ENCODE measurements at regions not wholly inside any gene's neighbourhood (a gene's known extent, or its start where the extent isn't known, plus 50 kb on each side); places are given as distances from the start of the nearest gene placed in this dataset.
"Not testable (repeated sequence)": the region's sequence is repeated elsewhere in the genome, so short reads cannot be mapped to it uniquely, and the experiment has no call there.

DNA sequence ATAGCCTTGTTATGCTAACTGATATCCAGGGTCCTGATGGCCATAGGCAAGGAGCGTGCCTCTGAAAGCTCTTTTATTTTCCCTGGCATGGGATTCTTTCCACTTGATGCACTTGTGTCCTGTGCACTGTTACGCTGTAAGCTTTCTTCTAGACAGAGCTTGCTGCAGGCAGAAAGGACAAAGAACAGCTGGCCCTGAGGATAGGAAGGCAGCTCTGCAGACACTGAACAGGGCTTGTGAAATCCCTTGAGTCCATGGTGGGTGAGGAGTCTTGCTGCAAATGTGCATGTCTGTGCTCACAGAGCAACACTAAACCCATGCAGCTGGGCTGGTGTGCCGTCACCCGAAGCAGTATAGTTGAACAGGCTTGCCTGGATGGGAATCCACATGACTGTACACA is 126.6 kb downstream of the AKAP11 start:
- no peak for DNase-seq (ENCODE audit: low spot score)

DNA sequence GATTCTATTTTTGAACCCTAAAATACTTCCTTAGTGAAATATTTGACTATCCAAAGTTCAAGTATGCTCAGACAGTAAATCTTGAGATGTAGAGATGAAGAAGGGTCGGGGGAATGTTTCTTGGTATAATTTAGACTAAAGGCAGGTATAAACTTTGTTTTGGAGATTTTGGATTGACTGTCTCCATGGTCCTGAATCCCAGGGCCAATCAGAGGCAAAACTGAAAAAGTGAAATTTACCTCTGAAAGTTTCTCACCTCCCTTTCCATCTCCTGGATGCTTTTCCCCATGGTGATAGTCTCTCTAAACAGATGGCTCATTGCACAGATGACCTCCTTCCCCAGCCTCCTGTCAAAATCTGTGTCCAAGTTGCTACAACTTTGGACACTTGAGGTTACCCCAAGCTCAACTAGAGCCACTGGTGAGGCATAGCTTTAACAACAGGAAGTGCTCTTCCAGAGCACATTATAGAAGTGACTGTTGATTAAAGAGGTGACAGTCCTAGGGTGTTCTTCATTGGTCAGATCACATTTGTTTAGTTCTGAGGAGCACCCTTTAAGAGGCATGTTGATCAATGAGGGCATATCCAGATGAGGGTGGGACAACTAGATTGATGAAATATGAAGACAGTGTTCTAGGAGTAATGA is 128.4 kb downstream of the AKAP11 start:
- DNase-seq (ENCODE audit: low spot score) = no peak

DNA sequence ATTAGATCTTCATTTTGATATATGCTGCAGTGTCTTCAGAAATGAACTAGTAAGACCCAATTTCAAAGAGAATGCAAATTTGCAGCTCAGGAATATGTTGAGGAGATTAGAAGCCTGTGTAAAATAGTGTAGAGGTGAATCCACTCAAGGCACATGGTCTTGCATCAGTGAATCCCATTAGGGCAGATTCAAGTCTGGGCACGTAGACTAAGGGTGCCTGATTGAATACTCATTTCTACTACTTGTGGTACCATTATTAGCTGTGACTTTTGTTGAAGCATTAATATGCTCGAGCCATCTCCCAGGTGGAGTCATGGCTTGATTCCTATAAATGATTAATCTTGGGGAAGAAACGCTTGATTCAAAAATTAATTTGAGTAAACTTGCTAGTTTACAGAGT is 129.4 kb downstream of the AKAP11 start:
- no peak for DNase-seq (ENCODE audit: low spot score)

DNA sequence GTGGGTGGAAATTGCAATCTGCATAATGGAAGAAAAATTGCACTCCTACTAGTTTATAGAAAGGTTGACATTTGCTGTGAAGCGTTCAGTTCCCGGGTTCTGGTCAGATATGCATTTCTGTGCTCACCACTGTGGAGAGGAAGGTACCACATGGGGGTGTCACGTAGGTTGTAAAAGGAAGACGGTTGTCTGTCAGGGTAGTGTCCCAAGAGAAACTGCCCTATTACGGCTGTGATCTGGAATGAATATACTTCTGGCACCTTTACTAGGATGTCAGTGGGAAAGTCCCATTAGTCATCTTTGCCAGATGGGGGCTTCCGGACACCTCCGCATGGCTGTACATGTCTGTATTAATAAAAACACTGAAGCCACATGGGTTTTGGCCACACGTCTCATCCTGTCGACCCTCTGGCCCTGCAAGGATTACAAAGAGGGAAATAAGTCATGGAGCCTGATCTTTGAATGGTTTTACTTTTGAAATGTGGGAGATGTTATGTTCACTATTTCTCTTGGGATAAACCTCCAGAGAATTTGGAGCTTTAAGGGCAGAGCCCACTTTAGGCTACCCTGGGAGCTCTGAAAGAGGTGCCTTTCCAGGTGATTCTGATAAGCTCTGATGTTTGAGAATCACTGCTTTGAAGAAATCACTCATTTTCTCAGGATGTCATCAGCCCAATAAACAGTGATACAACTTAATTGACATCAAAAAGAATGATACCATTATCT is 133.9 kb downstream of the AKAP11 start:
- DNase-seq (ENCODE audit: low spot score) = peak; percentile 9

DNA sequence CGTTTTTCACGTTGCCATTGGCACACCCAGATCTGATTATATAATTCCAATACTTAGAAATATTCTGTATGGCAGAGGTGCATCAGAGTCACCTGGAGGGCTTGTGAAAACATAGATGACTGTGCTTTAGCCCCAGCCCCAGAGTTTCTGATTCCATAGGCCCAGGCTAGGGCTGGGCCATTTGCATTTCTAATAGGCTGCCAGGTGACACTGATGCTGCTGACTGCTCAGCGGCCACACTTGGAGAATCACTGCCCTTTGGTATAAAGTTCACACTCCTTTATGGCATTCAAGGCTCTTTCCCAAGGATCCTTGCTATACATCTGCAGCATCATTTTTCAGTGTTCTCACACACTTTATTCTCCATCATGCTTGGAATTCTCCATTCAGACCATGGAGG is 137.1 kb downstream of the AKAP11 start:
- no peak for DNase-seq (ENCODE audit: low spot score)

DNA sequence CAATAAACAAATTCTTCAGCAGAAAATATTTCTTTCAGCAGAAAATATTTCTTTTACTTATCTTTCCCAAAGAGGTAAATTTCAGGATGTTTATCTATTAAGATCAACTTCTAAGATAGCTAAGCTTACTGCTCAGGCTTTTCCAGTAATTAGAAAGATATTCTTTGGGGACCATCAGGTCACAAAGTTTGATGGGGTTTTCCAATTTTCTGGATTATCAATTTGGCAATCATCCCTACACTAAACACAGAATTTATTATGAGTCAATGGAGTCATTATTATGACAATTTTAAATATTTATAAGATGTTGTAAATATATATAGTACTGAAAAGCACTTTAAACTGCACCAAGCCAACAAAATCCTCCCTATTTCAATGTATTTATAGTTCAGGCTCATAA is 137.6 kb downstream of the AKAP11 start:
- DNase-seq (ENCODE audit: low spot score) = no peak

DNA sequence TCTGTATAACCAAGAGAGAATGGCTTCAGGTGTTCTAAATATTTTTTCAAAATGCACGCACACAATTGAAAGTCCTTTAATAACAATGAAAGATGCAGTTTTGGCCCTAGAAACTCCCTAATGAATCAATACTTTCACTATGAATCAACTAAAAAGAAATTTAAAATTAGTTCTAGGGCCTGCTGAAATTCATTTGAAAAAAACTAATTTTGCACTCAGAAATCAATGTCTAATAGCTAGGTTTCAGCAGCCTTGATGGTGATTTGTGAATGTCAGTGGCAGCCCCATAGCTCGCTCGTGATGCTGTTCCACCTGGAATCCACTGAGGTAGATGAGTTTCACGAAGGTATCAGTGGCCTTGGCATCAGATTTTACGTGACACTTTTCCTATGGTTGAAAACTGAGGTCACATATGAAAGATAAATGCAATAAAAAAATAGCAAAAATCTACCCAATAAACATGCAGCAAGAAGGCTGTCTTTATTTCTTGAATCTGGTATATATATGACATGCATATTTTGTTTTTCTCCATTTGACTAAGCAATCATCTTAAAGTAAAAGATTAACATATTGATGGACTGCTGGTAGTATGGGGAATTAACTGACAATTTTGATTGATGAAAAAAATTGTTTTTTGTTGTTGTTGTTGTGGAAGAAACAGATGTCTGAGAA is 141.0 kb downstream of the AKAP11 start:
- no peak for DNase-seq (ENCODE audit: low spot score)

DNA sequence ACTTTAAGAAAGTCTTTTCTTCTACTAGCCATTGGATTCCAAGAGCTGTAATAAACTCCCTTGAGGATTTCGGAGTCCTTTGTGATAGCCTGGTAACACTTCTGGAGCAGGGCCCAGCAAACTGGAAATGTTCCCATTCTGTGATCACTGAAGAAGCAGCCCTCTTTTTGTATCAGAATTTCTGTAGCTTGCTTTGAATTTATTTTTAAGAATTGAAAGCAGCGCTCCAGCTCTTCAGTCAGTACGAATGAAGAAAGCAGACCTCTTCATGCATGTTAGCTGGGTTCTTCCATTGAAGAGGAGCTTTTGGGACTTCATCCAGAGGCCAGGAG is 141.5 kb downstream of the AKAP11 start:
- no peak for DNase-seq (ENCODE audit: low spot score)

DNA sequence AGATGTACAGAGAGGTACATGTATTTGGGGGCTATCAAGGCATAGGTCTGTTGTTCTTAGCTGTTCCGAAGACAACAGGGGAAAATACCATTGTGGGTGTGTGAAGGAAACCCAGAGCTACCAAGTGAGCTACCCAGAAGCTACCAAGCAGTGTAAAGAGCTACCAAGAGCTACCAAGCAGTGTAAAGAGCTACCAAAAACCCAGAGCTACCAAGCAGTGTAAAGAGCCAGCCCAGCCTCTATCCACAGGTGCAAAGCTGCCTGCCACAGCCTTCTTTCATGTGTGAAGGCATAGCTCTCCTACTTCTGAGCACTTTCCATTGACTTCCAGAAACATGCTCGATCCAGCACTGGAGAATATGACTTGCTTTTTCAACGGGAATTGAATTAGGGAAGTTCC is 145.7 kb downstream of the AKAP11 start:
- DNase-seq (ENCODE audit: low spot score) = no peak

DNA sequence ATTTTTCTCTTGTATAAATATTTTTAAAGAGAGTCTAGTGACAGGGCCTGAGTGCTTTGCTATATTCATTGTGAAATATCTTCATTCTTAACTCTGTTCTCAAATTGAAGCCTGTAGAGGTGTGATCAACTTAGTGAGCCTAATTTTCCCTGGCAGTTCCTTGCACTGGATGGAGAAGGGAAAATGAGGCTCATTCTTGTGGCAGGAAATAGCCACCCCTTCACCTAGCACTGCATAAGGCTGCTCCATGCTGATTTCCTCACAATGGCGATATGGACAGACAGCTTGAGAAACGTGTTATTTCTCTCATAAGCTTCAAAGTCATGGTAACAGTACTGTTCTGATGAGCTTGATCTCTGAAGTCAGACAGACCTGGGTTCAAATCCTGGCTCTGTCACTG is 146.2 kb downstream of the AKAP11 start:
- DNase-seq (ENCODE audit: low spot score) = no peak

DNA sequence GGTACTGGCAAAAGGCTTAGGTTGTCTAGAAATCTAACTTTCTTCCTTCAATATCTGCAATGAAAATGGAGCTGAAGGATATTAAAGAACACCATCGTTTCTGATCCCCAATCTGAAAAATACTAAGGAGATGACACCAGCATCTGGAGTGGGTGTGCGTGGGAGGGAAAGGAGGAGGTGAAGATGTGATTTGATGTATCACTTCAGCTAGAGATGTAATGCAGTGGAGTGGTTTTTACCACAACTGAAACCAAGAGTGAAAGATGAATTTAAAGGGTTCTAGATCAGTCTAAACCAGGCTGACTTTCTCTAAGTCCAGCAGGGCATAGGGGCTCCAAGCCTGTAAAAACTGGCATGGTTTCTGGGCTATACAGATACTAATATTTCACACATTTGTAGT is 148.4 kb downstream of the AKAP11 start:
- DNase-seq (ENCODE audit: low spot score) = no peak

DNA sequence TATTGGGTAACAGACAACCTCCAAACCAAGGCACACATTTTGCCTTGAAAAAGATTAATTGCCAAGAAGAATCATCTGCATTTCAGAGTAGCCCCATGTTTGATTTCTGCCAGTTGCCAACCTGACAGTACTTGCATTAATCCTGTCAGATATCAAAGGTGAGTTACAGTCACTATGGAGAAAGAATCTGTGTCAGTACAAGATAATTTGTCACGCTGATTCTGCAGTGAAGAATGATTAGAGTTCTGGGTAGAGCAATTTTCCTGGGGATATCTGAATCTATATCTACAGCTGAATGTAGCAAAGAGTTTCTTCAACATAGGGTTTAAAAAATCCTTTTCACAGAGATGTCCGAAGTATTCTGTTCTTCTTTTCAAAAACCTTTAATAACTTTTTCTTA is 150.7 kb downstream of the AKAP11 start:
- no peak for DNase-seq (ENCODE audit: low spot score)

DNA sequence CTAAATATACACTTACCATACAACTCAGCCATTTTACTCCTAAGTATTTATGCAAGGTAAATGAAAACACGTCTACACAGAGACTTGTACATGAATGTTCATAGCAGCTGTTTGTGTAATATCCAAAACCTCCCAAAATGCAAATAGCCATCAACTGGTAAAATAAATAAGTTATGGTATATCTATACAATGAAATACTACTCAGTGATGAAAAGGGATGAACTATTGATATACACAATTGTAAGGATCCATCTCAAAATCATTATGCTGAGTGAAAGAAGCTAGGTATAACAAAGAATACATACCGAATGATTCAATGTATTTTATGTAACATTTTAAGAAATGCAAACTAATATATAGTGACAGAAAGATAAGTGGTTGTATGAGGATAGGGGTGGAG is 149.8 kb upstream of the TNFSF11 start:
- no peak for DNase-seq (ENCODE audit: low spot score)

DNA sequence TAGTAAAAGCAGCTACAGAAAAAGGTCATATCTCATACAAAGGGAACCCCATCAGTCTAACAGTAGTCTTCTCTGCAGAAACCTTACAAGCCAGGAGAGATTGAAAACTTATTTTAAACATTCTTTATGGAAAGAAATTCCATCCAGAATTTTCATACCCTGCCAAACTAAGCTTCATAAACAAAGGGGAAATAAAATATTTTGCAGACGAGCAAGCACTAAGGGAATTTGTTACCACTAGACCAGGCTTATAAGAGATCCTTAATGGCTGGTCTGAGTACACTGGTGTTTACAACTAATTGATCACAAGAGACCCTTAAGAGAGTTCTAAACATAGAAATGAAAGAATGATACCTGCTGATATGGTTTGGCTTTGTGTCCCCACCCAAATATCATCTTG is 128.6 kb upstream of the TNFSF11 start:
- no peak for DNase-seq (ENCODE audit: low spot score)

DNA sequence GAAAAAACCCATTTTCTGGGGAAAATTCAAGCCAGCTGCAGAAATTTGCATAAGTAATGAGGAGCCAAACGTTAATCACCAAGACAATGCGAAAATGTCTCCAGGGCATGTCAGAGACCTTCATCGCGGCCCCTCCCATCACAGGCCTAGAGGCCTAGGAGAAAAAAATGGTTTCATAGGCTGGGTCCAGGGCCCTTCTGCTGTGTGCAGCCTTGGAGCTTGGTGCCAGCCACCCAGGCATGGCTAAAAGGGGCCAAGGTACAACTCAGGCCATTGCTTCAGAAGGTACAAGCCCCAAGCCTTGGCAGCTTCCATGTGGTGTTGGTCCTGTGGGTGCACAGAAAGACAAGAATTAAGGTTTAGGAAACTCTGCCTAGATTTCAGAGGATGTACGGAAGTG is 127.4 kb upstream of the TNFSF11 start:
- not testable (repeated sequence) for DNase-seq (ENCODE audit: low spot score)

DNA sequence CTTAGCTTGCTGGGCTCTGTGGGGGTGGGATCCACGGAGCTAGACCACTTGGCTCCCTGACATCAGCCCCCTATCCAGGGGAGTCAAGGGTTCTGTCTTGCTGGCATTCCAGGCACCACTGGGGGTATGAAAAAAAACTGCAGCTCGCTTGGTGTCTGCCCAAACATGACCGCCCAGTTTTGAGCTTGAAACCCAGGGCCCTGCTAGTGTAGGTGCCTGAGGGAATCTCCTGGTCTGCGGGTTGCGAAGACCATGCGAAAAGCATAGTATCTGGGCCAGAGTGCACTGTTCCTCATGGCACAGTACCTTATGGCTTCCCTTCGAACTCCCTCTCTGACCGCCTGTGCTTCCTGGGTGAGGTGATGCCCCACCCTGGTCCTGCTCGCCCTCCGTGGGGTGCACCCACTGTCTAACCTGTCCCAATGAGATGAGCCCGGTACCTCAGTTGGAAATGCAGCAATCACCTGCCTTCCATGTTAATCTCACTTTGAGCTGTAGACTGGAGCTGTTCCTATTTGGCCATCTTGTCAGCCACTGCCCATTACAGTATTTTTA is 120.8 kb upstream of the TNFSF11 start:
- DNase-seq (ENCODE audit: low spot score) = no peak

DNA sequence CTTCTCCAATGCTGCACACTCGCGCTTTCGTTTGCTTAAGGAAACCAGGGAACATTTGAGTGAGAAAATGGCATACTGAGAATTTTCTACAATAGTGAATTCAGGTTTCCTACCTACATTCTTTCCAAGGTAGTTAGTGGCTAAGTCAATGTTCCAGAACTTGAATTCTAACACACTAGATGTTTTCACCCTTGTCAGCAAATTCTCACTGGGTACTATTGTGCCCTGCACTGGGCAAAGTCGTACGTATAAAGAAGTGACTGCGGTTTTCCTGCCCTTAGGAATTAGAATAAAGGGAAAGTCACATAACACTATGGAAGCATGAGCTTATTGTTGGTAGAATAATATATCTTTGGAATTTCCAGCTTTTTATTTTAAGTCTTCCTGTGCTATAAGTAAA is 119.2 kb upstream of the TNFSF11 start:
- DNase-seq (ENCODE audit: low spot score) = no peak

DNA sequence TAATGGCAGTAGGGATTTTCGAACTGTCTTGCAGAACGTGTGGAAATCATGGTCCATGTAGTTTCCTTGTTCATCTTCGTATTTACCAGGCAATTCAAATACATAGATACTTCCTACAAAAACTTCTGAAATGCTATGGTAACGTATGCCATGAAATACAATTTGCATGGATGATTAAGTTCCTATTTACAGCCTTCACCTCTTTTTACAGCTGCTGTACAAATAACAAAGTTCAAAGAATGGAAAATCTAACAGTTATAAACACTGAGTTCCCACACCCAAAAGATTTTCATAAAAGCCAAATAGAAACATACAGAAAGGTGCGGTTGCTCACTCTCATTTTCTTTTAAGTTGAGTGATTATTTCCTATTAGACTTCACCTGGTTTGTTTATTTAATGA is 115.8 kb upstream of the TNFSF11 start:
- no peak for DNase-seq (ENCODE audit: low spot score)

DNA sequence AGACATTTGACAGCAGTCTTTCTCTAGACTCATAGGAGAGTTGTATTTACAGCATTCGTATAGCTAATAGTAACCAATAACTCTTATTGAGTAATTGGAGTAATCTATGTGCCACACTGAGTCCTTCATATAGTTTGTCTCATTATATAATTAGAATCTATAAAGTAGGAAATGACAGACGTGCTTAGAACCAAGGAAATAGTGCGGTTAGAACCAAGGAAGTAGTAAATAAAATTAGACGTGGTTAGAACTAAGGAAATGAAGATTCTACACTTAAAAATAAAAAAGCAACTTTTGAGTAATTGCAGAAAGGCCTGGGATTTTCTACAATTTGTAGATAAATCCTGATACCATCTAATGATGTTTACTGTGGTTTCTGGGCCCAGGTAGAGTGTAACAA is 107.8 kb upstream of the TNFSF11 start:
- no peak for DNase-seq (ENCODE audit: low spot score)

DNA sequence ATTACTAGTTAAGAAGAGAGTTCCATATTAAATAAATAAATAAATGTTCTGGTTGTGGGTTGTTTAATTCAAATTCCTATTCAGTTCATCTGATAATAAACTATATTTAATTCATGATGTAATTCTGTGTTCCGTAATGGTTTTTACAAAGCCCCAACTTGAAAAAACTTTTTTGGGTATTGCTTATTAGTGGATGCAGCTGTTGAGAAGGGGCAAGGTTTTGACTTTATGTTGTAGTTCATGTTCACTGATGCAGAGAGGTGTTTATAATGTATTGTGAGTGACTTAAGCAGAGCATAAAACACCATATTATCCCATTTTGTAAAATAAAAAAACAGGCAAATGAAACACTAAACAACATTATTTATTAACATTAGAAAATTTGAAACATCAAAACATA is 107.3 kb upstream of the TNFSF11 start:
- DNase-seq (ENCODE audit: low spot score) = no peak

DNA sequence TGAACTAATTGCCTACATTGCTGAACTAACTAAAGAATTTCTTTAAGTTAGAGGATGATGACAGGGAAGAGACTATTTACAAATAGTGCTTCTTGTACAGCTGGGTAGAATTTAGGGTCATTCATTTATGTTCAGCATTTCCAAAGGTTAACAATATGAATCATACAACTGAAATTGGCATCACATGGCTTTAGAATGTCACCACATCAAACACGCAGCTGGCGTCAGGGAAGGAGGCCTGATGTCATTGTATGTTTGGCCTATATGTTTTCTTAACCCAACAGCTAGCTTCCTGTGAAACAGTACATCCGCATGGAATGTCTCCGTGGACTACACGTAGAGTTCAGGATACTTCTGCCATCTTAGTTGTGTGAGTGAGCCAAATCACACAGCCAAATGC is 99.0 kb upstream of the TNFSF11 start:
- no peak for DNase-seq (ENCODE audit: low spot score)

DNA sequence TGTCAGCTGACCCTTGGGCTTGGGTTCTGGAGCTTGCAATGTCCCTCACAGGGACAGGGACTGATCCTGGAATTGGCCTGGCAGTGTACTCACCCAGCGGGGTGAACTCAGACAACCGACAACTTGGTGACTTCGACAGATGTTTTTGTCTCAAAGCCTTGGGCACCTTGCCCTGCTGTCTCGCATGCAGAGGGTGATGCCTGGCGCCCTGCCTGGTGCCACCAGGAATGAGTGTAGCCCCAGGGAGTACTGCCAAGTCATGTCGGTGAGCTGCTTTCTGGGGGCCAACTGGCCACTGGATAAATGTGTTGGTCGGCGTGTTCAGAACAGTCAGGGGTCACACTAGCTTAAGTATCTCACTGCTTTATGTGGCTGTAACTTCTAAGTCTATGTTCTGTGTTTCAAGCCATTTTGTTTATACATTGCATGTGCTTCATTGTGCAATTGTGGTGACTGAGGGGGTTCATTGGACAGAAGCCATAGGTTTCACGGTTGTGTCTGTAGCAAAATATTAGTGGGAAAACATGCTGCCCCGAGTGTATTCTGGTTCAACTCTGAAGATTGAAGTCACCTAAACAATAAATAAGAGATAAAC is 96.3 kb upstream of the TNFSF11 start:
- DNase-seq (ENCODE audit: low spot score) = no peak

DNA sequence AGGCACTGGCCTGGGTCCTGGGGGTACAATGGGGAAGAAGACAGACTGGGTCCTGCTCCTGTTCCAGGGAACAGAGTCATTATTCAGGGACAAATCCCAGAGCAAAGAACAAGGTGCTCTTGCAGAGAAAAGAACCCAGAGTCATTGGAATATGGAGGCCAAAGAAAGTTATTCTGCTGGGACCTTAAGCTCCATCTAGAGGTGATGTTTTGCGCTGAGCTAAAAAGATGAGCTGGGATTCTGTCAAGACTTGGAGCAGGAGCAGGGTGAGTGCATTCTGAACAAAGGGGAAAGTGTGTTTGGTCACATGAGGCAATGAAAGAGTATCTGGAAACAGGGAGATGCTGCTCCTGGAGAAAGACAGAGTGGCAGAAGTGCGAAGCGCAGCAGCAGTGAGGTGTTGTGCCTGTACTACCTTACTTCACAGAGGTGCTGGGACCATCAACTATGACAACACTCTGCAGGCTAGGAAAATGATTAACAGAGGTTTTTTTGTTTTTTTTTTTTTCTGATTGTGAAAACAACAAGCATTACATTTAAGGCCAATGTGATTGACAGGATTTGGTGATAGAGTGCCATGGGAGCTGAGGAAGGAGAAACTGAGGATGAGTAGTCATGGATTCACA is 95.3 kb upstream of the TNFSF11 start:
- no peak for DNase-seq (ENCODE audit: low spot score)
